ENCODE measurements at regions not wholly inside any gene's neighbourhood (a gene's known extent, or its start where the extent isn't known, plus 50 kb on each side); places are given as distances from the start of the nearest gene placed in this dataset.

DNA sequence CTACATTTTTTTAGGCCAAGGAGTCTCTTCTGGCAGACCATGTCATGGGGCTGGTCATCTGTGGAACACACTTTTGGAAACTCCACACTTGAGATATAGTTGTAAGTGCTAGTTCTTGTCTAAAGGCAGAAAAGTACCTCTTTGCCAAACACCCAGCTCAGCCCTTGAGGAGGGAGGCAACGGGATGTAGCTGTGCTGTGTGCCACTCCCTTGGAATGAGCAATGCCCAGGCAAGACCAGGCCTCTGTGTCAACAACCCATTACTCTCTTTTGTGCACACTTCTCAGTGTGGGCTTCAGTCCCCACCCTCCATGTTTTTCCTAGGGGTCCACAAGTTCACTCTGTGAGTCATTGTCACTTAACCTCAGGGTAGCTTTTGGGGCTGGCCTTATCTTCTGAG, 528.3 kb upstream of the CFAP20DC start:
- no peak for DNase-seq

DNA sequence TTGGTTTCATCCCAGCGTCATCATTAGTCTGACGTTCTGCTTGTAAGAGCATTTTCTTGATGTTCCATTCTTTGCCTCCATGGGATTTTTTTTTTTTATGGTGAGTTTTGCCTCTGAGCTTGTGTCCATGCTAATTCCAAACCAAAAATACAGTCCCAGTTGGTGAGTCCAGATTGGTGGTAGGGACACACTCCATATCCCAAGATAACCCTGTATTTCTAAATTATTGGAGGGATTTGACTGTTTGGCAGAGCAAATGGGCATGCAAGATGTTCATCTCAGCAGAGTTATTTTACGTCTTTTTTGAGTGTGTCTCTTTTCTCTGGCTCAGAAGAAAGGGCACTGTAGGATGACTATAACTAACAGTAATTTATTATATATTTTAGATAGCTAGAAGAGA, 526.8 kb upstream of the CFAP20DC start:
- no peak for DNase-seq

DNA sequence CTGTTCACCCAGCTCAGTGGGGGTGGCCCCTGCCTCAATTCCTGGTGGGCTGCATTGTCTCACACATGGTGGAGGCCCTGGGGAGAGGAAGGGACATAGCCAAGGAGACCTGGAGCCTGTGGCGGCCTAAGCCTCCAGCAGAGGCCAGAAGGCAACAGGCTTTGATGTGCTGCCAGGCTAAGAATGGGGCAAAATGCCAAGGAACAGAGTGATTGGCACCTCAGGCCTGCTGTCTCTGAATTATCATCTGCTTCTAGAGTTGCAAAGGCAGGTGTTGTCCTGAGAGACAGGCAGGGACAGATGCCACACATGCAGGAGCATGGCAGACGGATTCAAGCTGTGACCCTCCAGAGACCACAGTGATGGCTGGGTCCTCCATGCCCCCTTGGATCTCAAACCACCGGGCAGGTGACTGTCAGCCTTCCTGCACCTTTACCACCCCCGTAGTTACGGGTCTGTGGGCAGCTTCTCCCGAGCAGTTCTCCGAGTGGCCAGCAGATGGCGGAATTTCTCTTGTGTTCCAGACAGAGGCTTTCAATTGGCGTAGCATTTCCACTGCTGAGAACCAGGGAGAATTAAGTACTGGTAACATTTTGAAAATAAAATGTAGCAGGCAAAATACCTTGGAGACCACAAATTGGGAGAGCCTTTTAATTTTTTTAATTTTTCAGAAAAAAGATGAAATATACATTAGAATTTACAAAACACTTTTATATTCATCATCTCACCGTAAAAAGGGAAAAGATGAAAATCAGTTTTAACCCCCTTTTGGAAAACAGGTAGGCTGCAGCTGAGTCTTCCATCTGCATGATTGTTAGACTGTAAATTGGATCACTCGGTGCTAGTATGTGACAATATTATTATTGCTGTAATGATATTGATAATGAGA, 525.5 kb upstream of the CFAP20DC start:
- DNase-seq = peak; percentile 77 to 85

DNA sequence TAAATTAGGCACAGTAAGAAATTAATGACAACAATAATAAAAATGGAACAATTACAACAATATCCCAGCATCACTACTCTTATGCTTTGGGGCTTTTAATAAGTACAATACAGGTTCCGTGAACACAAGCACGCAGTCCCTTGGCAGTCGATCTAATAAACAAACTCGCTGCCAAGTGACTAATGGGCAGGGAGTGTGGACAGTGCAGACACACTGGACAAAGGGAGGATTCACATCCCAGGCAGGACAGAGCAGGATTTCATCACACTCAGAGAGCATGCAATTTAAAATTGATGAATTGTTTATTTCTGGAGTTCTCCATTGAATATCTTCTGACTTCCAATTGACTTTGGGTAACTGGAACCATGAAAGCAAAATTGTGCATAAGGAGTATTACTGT, 524.1 kb upstream of the CFAP20DC start:
- no peak for DNase-seq

DNA sequence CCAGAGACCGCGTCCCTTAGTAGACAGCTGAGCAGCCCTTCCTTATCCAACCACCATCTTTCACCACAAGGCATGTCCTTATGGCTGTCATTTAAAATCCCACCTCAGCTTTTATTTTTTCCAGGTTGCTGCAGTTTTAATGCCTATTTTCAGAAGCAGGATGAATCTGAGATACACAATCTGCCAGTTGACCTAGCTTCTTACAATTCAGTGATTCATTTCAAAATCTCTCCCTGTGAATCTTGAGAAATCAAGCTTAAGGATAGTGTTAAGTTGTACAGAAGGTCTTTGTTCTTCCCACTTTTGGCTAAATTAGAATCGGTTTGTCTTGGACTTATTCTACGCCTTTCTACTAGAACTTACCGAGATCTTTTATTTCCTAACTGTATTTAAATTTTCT, 522.3 kb upstream of the CFAP20DC start:
- no peak for DNase-seq

DNA sequence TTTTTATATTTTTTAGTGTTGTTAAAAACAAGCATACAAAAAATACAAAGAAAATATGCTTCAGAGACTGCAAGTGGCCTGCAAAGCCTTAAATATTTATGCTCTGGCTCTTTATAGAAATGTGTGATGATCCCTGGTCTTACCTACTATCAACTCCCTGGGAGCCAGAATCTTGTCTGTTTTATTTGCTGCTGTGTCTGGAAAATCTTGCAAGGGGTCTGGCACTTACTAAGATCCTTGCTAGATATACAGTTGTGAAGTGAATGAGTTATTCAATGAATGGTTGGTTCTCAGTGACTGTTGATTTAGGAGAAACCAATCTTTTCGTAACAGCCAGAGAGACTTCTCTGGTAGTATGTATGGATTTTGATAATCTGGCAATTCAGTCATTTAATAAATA, 521.0 kb upstream of the CFAP20DC start:
- DNase-seq = no peak

DNA sequence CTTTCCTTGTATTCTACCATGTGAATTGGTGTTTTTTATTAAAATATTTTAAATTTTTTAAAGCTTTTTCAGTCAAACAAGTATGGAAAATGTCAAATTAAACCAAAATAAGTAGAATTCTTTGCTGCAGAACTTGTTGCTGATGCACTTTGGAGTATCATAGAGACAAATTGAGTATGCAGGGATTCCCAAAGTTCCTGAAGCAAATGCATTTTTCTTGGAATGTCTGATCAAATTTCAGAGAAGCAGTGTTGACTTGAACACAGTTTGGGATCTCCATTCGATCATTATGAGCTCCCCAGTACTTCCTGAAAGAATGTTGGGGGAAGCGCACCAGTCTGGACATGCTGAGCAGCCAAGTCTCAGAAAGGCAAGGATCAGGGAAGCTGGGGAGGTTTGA, 517.8 kb upstream of the CFAP20DC start:
- DNase-seq = no peak

DNA sequence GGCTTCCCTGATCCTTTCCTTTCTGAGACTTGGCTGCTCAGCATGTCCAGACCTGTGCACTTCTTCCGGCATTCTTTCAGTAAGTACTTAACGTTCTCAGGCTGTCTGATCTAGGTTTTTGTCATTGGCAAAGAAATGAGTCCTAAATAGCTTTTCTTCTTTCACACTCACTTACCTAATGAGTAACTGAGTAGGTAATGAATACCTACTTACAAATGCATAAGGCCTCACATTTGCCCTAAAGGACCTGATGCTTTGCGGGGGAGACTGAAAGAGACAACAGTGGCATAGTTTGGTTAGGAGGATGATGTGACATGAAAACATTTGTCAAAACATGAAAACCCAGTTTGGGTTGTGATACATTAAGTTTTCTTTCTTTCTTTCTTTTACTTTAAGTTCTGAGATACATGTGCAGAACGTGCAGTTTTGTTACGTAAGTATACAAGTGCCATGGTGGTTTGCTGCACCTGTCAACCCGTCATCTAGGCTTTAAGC, 516.7 kb upstream of the CFAP20DC start:
- no peak for DNase-seq

DNA sequence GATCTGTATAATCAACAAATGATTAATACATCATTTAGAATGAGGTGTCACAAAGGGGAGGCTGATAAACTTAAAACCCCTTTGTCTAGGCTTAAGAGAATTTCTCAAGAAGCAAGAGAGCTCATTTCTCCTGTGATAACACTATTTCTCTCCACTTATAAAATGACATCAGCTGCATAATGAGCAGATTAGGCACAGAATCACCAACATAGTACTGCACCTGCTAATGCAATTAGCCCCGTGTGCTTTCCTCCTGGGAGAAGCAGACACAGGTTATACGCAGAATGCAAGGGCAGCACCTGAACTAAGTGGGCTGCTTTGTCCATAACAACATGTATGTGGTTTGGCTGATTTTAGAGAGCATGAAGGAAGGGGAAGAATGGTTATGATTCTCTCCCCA, 515.3 kb upstream of the CFAP20DC start:
- DNase-seq = no peak

DNA sequence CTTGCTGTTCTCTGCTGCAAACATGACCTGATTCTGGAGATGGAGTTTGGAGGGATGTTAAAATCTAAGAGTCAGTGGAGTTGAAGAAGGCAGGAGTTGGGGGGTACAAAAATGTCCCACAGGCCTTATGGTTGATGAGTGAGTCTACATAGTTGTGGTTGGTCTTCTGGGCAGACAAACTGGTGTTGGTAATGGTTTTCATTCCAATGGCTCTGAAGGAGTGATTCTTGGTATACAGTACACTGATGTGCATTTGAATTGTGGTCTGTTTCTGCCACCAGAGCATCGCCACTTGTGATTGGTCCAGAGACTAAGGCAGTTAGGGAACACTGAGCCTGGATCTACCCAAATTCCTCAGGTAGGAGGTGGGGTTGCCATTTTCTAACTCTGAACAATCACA, 514.1 kb upstream of the CFAP20DC start:
- DNase-seq = no peak

DNA sequence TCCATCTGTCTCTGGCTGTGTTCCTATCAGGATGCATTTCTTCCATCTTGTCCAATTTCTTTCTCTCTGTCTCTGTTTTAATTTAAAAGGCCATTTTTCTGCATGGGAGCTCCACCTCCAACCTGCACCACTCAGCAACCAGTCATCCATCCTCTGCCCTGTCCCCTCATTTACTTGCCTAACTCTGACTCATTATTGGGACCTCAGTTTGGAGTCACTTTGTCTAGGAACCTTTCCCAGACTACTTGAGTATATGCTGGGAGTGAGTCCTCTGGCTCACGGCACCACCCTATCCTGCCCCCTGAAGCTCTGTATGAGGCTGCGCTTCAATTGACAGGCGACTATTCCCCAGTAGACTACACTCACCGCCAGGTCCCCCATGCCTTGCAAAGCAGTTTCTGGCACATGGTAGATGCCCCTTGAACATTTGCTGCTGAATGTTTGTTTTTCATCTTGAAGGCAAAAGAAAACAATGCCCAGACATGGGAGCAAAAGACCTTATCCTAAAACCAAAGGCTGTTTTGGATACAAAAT, 513.3 kb upstream of the CFAP20DC start:
- DNase-seq = no peak

DNA sequence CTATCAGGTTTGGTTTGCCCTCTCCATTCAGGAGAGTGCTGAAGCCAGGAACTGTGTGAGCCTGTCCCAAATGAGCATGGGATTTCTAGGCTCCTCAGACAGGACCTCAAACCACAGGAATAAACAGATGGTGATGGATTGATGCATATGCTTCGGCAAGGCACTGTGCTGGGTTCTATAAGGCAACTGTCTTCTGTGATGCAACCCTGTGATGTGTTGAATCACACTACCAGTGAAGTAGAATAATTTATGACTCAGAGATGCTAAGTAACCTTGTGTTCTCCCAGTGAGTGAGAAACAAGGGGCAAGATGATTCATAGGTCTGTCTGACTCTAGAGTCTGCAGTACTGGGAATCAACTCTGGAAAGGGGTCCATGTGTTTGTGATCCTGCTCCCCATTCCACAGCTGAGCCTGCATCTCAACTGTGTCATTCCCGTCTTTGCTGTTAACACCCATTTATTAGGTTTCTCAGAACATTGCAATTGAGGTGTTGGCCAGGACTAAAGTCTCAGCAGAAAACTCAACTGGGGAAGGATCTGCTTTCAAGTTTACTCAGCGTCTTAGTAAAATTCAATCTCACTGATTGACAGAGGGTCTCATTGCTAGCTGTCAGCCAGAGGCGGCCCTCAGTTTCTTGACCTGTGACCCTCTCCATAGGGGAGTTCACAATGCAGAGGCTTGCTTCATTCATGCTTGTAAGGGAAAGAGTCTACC, 510.1 kb upstream of the CFAP20DC start:
- DNase-seq = peak in 1 of 2 experiments; percentile 27

DNA sequence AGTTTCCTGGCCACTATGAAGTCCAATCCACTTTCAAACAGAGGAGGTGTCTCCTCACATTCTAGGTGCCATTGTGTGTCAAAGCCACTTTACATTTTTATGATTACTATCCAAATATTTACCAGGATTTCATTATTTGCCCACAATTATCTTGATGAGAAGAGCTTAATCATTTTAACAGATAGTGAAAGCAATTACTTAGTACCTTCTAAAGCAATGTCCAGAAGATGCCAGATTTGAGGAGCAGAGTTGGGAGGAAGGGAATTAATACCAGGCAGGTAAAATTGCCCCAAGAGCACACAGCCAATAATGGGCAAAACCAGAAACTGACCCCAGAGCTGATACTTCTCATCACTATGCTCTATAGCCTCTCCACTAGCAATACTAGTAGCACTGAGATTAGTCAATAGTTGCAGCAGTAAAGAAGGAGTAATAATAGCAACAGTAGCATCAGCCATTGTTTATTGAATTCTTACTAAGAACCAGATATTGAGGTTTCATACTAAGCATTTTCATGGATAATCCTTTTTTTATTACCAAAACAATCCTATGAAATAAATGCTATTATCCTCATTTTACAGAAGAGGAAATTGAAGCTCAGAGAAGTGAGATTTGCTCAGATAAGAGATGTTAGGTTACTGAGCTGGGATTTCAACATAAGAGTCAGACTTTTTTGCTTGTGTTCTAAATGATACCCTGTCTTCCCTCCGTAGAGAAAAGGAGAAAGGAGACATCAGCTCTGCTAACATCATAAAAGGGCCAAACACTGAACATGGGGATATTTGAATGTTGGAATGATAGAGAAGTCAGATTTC, 509.3 kb upstream of the CFAP20DC start:
- no peak for DNase-seq

DNA sequence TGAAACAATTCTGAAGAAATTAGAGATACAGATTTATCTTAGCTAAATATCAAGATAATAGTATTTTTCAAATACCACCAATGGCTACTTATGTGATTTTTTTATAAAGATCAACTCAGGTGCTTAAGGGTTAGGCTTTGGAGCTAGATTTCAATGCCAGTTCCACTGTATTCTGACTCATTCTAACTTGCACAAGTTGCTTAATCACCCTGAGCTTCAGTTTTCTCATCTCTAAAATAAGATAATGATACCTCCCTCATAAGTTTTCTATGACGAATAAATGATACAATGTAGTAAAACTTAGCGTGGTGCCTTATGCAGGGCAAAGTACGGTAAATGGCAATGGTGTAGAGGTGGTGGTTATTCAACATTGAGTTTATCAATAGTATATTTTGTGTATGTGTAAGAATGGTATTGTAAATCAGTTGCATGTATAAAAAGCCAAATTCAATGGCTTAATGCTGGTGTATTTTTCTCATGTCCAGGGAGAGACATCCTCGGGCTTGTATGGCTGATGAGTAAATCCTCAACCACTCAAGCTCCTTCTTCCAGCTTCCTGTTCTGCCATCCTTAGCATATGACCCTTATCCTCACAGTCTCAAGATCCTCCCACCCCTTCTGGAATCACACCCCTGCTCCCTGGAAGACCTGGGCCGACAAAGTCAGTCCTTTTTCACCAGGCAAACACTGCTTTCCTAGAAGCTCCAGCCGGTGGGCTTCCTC, 505.9 kb upstream of the CFAP20DC start:
- no peak for DNase-seq

DNA sequence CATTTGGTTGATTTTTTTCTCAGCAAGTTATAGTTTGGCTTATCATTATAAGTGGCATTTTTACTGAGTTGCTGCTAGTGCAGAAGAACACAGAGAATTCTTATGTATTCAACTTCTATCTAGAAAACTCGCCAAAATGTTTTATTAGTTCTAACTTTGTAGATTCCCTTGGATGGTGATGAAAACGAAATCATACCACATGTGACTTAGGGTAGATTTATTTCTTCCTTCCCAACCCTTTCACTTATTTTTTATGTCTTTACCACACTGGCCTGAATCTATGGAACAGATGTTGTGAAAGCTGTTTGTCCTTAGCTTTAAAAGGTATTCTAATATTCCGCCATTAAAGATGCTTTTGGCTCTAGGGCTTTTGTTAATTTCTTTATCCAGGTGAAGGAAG, 503.3 kb upstream of the CFAP20DC start:
- DNase-seq = no peak

DNA sequence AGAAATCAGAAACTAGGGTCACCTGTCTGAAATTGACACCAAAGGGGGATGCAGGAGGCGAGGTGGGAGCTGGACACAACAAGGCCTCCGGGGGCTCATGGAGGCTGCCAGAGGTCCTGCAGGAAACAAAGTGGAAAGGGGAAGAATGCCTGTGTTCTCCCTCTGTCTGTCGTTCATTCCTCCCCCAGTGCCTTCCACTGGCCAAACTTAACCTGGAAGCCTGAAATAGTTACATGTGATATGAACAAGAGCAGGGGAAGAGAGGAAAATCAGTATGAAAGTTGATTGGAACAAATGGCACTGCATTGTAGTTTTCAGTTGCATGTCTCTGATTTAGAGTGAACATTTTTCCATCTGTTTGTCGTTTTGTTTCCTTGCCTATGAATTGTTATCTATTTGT, 502.0 kb upstream of the CFAP20DC start:
- DNase-seq = no peak

DNA sequence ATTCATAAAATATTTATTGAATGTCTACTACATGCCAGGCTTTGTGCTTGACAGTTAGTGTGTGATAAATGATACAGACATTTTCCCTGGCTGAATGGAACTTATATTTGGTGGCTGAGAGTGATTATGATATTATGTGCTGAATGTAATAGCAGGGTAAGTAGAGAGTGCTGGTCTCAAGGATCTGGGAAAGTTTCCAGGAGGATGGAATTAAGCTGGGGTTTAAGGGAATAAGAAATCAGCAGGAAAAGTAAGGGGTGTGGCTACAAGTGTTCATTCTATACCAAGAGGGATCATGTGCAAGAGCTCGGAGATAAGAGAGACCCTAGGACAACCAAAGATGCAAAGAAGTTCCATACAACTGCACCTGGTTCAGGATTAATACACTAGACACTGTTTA, 500.1 kb upstream of the CFAP20DC start:
- DNase-seq = no peak

DNA sequence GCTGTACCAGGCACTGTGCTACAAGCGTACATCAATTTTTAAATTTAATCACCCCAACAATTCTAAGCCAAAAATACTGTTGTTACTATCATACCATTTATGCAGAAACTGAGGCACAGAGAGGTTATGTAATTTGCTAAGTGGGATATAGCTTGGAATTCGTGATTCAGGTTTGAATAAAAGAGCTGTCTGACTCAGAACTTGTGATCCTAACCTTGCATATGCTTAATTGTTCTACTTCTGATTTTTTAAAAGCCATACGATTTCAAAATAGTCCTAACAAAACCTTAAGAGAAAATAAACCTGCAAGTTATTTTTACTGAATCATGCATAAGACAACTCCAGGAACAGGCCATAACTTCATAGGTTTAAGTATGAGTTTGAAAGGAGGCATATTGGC, 498.0 kb upstream of the CFAP20DC start:
- DNase-seq = no peak

DNA sequence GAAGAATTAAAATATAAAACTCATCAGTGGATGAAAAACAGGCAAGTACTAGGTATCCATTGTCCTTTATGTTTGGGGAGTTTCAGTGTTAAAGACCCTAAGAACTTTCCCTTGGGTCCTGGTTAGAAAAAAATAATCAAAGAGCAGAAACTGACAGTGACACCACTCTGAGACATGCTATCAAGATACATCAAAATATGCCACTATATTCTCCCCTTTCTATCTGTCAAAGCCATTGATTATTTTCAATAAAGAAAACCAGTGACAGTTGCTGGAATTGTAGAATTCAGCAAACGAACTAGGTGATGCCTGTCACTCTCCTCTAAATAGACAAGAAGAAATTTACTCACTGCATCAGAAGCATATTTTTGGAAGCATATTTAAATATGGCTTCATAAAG, 496.7 kb upstream of the CFAP20DC start:
- DNase-seq = no peak

DNA sequence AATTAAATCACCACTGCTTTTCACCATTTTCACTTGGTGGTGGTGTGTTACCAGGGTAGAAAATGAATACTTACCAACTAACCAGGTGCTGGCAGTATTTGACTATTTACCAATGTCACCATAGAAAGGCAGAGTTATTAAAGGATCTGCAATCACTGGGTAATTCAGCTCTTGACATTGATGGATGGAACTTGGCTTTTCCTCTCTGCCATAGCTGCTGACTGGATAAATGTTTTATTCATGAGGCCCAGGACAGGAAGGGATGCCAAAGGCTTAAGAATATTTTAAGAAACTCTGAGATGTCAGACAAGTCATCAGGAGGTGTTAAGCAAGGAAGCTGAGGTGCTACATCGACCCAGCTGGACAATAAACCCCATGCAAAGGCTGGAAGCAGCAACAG, 495.5 kb upstream of the CFAP20DC start:
- no peak for DNase-seq

DNA sequence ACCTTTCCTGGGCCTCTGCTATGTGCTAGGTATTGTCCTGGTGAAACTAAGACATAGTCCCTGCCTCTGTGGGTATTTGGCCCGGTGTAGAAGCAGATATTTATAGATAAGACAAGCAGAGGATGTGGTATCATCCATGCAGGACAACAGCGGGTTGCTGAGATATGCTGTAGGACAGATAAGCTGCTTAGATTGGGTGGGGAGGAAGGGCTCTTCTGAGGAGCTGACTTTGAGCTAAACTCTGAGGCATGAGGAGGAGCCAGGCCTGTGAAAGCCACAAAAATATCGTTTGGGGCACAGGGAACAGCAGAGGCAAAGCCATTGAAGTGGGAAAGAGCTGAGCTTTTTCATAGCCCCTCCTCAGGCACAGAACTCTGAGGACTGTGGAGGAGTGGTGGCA, 492.5 kb upstream of the CFAP20DC start:
- DNase-seq = no peak

DNA sequence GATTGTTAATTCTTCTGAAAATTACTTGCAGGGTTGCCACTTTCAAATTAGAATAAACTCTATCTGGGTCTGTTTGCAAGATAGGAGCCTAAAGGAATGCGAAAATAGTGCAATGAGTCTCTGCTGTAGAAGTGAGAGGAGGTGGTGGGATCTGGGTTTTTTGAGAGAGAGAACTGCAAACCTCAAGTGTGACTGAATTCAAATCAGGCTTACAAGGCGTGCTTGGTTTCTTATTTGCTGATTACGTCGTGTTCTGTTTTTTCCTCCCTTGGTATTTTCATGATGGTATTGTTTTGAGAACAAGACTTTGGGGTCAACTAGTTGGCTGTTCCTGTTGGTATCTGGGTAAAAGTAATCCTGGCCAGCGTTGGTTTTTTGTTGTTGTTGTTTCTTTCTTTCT, 490.9 kb upstream of the CFAP20DC start:
- no peak for DNase-seq

All from AML-193 (cell line).